DND-41 (cell line): ENCODE measurements at regions not wholly inside any gene's neighbourhood (a gene's known extent, or its start where the extent isn't known, plus 50 kb on each side); places are given as distances from the start of the nearest gene placed in this dataset.

Experiments
- CTCF ChIP-seq: IDR thresholded peaks from 2 replicates; pipeline ENCODE4 v1.5.1; 2012; ENCODE audit warnings: borderline replicate concordance, low read length, moderate library complexity, mild to moderate bottlenecking; ENCODE audit not compliant: poor library complexity, severe bottlenecking; ENCODE audit errors: extremely low read depth
- EZH2 ChIP-seq: IDR thresholded peaks from 3 replicates; pipeline ENCODE4 v1.6.1; 2012; ENCODE audit warnings: borderline replicate concordance, low read depth, mild to moderate bottlenecking, moderate library complexity, low read length, inconsistent platforms; ENCODE audit not compliant: severe bottlenecking

GRCh38 chr12:14303661-14304155 is 61.8 kb upstream of the ATF7IP start:
- no peak for TF ChIP-seq CTCF
- TF ChIP-seq EZH2, result no peak
